Activated CD4-positive, alpha-beta T cell treated with anti-CD3 and anti-CD28 coated beads, Interleukin-10, Interleukin-2, amounts not matched to agents 100 ng/mL and 50 ng/mL, durations not matched to agents 16 hours and 8 hours (primary cell): ENCODE measurements at regions not wholly inside any gene's neighbourhood (a gene's known extent, or its start where the extent isn't known, plus 50 kb on each side); places are given as distances from the start of the nearest gene placed in this dataset.

ENCODE experiments used
- DNase-seq: peaks from one replicate; pipeline ENCODE4 v3.0.0-alpha.2; 2020

GRCh38 chr11:80084608-80085007, 643.8 kb upstream of the TENM4 start:
- DNase-seq = no peak

GRCh38 chr11:80083531-80083951, 642.7 kb upstream of the TENM4 start:
- DNase-seq = no peak

- DNase-seq = no peak
These were observed 641.6 kb upstream of the TENM4 start for GRCh38 chr11:80082406-80082805.

- no peak for DNase-seq
These were observed 636.3 kb upstream of the TENM4 start for GRCh38 chr11:80077113-80077512.

GRCh38 chr11:80074837-80075236, 634.0 kb upstream of the TENM4 start:
- DNase-seq = no peak

GRCh38 chr11:80066291-80066690, 625.5 kb upstream of the TENM4 start:
- DNase-seq = no peak

GRCh38 chr11:80065086-80065485, 624.3 kb upstream of the TENM4 start:
- DNase-seq = no peak

GRCh38 chr11:80061056-80061455, 620.2 kb upstream of the TENM4 start:
- DNase-seq = no peak

- no peak for DNase-seq
These were observed 613.8 kb upstream of the TENM4 start for GRCh38 chr11:80054582-80055165.

GRCh38 chr11:80048513-80048912, 607.7 kb upstream of the TENM4 start:
- DNase-seq = no peak

GRCh38 chr11:80041136-80042000, 600.5 kb upstream of the TENM4 start:
- no peak for DNase-seq

- no peak for DNase-seq
These were observed 594.0 kb upstream of the TENM4 start for GRCh38 chr11:80034801-80035200.

GRCh38 chr11:80031014-80031600, 590.3 kb upstream of the TENM4 start:
- DNase-seq = no peak

- no peak for DNase-seq
These were observed 588.2 kb upstream of the TENM4 start for GRCh38 chr11:80028998-80029397.

- no peak for DNase-seq
These were observed 583.3 kb upstream of the TENM4 start for GRCh38 chr11:80024119-80024518.

GRCh38 chr11:80023386-80023785, 582.6 kb upstream of the TENM4 start:
- no peak for DNase-seq

GRCh38 chr11:80010536-80010935, 569.7 kb upstream of the TENM4 start:
- DNase-seq = no peak

- no peak for DNase-seq
These were observed 568.3 kb upstream of the TENM4 start for GRCh38 chr11:80009081-80009480.

- no peak for DNase-seq
These were observed 566.8 kb upstream of the TENM4 start for GRCh38 chr11:80007616-80008015.

GRCh38 chr11:79990141-79990540, 549.3 kb upstream of the TENM4 start:
- DNase-seq = no peak

- DNase-seq = no peak
These were observed 541.4 kb upstream of the TENM4 start for GRCh38 chr11:79982185-79982584.

GRCh38 chr11:79980916-79981315, 540.1 kb upstream of the TENM4 start:
- no peak for DNase-seq

- no peak for DNase-seq
These were observed 533.1 kb upstream of the TENM4 start for GRCh38 chr11:79973721-79974617.
